ENCODE measurements at regions not wholly inside any gene's neighbourhood (a gene's known extent, or its start where the extent isn't known, plus 50 kb on each side); places are given as distances from the start of the nearest gene placed in this dataset.

- TF ChIP-seq CTCF (IDR thresholded peaks at IDR 0.05): no peak
- TF ChIP-seq POLR2AphosphoS5 (IDR thresholded peaks at IDR 0.05; ENCODE audit: insufficient read depth in 1 of 2, low read depth in 1 of 2): no peak
- TF ChIP-seq POLR2A (IDR thresholded peaks at IDR 0.05): no peak
These were observed 50.2 kb upstream of the LANCL2 start for GRCh38 chr7:55314967-55315366.

All from vagina (tissue), 2 donors.